ENCODE measurements at regions not wholly inside any gene's neighbourhood (a gene's known extent, or its start where the extent isn't known, plus 50 kb on each side); places are given as distances from the start of the nearest gene placed in this dataset.
"Not testable (repeated sequence)": the region's sequence is repeated elsewhere in the genome, so short reads cannot be mapped to it uniquely, and the experiment has no call there.

DNA sequence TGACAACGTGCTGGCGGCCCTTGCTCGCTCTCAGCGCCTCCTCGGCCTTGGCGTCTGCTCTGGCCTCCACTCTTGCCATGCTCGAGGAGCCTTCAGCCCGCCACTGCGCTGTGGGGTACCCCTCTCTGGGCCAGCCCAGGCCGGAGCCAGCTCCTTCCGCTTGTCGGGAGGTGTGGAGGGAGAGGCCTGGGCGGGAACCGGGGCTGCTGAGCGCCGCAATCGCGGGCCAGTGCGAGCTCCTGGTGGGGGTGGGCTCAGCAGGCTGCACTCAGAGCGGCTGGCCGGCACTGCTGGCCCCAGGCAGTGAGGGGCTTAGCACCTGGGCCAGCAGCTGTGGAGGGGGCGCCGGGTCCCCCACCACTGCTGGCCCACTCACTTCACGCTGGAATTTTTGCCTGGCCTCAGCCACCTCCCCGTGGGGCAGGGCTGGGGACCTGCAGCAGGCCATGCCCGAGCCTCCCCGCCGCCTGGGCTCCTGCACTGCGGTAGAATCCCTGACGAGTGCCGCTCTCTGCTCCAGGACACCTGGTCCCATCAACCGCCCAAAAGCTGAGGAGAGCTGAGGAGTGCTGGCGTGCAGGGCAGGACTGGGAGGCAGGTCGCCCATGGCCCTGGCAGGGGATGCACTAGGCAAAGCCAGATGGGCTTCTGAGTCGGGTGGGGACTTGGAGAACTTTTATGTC, 372.2 kb upstream of the NRG3 start:
- no peak for DNase-seq

DNA sequence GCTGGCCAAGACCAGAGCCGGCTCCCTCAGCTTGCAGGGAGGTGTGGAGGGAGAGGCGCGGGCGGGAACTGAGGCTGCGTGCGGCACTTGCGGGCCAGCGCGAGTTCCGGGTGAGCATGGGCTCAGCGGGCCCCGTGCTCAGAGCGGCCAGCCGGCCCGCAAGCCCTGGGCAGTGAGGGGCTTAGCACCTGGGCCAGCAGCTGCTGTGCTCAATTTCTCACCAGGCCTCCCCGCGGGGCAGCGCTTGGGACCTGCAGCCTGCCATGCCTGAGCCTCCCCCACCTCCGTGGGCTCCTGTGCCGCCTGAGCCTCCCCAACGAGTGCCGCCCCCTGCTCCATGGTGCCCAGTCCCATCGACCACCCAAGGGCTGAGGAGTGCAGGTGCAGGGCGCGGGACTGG, 369.2 kb upstream of the NRG3 start:
- not testable (repeated sequence) for DNase-seq

DNA sequence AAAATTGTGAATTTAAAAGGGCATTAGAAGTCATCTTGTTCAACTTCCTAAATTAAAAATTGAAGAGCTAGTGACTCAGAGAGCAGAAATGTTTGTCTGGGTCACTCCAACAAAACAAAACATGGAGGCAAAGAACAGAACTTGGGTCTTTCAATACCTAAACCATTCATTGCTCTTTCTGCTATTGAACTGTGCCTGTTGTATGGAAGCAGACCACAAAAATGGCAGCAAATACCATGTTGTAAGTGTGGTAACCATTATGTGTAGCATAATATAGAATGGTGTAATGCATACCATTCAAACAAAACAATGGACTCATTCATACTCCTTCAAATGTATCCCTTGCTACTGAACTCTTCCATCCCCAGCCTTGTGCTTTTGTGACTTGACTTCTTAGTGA, 360.2 kb upstream of the NRG3 start:
- DNase-seq = no peak

DNA sequence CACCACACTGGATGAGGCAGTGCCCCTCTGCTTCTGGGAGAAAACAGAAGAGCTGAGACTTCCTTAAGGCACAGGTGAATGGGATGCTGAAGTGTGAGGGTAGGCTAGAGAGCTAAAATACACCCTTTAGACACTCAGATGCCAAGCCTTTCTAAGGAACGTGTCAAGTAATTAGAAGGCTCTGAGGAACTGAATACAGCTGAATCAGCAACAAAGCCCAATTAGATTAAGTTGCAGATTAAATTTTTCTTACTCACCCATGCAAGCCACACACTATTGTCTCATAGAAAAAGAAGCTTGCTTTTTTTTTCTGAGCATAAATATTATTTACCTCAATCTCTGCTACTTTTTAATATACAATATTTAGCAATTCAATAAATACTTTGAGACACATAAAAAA, 354.3 kb upstream of the NRG3 start:
- DNase-seq = no peak

DNA sequence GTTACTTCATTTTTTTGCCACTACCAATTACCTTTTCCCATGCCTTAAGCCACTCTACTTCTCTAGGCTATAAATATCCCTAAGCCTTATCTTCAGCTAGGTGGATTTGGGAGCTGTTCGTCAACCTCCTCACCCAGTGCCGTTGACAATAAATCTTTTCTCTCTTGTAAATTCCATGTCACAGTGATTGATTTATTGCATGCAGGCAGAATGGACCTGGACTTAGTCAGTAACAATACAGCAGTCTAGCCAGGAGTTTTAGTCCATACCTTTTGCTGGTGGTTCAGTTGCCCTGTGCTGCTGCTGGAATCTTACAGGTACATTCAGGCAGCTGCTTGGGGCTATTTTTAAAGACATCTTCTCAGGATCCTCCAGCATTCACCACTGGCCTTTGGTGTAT, 350.5 kb upstream of the NRG3 start:
- DNase-seq = no peak

DNA sequence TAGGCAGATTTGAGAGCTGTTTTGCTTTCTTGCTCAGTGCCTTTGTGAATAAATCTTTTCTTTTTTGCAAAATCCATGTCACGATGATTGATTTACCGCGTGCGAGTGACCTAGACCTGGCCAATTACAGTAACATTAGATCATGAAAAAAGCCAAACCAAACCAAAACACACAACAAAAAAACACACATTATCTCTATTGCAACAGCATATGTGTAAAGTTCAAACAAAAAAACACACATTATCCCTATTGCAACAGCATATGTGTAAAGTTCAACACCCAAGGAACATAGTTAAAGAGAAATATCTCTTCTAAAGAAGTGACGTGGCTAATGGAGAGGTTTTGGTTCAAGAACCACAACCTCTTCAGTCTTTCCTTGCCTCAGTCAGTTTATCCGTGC, 342.6 kb upstream of the NRG3 start:
- DNase-seq = no peak

DNA sequence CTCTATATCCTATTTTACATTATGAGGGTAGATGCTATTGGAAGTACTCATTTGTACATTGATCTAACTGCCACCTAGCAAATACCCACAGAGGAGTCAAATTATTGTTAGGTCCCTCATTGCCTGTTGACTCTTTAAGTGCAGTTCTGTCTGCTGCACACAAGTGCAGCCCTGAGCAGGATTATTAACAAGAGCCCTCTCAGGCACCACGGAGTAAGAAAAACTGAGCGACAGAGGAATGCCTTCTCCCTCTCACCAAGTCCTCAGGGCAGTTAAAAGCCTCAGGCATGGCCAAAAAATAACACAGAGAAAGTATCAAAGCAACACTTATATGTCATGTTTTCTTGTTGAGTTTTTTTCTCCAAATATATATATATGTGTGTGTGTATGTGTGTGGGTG, 340.0 kb upstream of the NRG3 start:
- no peak for DNase-seq

DNA sequence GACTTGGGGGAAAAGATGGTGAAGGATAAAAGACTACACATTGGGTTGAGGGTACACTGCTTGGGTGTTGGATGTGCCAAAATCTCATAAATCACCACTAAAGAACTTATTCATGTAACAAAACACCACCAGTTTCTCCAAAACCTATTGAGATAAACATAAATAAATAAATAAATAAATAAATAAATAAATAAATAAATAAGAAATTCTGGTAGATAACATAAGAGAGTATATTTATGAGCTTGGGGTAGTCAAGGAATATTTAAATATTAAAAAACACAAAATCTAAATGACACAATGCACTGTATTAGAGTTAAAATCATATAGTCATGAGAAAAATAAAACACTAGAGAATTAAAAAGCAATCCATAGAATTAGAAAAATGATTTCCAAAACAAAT, 333.5 kb upstream of the NRG3 start:
- no peak for DNase-seq

DNA sequence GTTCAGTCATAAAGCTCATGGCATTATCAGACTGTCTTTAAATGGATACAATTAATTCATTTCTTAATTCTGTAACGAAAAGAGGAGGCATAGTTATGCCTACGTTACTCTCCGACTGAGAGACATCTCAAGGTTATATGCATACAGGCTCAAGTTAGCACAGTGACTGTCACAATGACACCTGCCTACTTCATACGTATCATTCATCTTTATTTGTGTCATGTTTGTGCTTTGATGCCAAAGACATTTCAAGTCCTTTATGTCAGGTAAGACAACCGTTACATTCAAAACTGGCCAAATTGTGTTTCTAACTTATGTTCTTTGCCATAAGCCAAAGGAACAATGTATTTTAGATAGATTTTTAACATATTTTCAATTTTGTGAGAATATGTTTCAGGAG, 328.8 kb upstream of the NRG3 start:
- no peak for DNase-seq

DNA sequence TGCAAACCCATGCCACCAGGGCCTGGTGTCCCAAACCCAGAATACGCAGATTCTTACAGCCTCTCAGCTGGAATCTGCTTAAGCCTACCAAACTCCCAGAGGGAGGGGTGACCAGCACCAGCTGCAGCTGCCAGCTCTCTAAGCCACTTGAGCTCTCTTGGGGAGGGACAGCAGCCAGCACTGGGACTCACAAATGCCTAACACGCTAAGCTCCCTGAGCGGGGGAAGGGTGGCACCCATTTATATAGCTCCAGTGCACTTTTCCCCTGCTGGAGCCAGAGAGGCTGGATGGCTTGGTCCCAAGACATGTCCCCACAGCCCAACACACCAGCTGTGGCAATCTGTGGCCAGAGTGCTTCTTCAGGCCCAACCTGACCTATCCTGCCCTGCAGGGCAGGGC, 326.8 kb upstream of the NRG3 start:
- DNase-seq = no peak

DNA sequence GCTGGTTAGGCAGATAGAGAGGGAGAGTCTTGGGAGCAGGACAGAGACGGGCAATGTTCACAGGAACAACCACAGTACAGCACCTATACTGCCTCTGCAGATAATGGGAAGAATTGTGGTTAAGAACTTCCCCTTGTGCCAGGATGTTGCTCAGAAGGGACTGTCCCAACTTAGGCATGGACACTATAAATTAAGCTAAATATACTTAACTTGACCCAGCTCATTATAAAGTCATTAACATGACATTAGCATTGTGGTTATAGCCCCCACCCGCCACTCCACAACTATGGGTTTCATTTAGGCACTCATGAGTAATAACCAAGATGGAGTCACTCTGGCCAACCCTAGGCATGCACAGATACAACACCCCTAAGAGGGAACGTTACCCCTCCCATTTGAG, 310.9 kb upstream of the NRG3 start:
- no peak for DNase-seq

DNA sequence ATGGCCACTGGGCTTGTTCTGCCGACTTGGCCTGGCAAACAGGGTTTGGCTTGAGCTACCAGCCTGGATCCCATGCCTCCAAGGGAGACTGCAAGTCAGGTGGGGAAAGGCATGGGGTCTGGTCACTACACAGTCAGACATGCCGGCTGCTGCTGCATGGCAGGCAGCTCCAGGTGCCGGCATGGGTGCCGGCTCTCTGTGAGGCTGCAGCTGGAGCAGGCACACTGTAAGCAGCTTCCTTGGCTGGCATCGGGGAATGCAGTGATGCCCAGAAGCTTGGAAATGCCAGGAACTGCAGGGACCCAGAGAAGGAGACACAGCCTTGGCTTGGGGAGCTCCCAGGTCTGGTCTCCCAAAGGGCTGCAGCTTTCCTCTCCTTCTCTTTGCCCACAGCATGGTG, 305.5 kb upstream of the NRG3 start:
- DNase-seq = no peak

DNA sequence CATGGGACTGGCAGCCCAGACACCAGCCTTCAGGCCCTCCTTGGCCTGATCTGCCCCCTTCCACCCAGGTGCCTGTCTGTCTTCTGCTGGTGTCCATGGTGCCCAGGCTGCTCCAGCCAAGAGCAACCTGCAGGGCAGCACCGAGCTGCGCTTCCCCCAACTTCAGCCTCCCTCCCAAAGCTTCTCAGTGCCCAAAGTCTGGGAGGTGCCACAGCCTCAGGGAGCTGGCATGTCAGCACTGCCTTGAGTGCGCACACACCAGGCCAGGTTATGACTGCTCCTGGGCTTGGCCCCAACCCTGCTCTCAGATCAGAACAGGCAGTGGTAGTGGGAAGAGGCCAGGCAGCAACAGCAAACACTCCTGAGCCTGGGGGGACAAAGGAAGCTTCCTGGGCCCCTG, 304.6 kb upstream of the NRG3 start:
- no peak for DNase-seq

DNA sequence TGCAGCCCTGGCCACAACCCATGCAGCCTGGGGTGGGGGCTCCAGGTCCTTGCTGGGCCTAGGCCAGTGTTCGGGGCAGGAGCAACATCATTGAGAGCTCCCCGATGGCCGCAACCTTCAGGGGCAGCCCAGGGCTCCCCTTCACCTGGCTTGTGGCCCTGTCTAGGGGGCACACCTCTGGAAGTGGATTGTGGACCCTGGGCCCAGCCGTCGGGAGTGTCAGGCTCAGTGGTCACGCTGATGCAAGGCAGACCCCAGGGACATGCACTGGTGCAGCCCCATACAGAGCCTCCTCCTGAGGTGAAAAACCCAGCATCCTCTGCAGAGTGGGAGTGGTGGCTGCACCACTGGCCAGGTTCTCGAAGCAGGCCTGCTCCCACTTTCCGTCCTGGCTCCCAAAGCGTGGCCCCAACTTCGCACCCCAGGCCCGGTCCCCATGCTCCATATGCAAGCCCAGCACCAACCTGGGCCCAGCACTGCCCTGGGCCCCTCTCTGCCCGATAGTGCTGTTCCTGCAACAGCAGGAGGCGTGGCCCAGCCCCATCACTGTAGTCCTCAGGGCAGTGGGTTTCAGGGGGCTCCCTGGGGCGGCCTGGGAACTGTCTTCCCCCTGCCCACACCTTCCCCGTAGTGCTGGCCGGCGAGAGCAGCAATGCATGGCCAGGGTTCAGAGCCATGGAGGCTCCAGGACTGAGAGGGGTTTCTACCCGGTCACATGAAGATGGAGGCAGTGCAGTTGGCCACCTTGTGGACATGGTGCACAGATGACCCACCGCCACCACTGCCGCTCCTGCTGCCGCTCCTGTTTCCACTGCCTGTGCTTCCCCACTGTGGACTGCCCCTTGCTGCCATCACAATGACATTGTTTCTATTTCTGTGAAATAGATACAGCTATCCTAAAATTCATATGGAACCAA, 303.9 kb upstream of the NRG3 start:
- DNase-seq = no peak

DNA sequence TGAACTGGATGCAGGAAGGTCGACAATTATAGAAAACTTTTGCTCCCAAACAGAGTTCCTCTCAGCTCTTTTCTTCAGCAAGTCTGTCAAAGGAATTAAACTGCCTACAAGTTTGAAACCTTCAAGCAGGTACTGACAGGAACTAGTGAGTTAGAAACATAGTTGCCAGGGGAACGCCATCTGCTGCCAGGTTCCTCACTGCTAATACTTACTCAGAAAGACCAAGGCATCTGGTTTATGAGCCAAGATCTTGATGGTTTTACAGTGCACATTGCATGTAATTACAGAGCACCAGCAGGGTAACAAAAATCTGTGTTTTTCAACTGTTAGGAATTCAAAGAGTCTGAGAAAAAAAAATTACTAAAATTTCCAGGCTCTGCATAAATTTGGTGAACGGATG, 300.0 kb upstream of the NRG3 start:
- no peak for DNase-seq

DNA sequence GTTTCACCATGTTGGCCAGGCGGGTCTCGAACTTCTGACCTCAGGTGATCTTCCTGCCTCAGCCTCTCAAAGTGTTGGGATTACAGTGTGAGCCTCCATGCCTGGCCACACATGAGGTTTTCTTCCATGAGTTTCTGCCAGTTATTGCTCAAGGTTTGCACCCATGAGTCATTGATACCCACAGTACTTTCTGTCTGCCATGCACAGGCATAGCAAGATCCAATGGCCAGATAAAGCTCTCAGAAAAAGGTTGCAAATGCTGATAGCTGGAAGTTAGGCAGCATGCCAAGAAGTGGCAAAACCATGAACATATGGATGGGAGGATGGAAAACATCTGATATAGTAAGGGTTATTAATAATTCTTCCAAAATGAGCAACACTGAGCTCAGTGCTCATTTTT, 298.7 kb upstream of the NRG3 start:
- no peak for DNase-seq

DNA sequence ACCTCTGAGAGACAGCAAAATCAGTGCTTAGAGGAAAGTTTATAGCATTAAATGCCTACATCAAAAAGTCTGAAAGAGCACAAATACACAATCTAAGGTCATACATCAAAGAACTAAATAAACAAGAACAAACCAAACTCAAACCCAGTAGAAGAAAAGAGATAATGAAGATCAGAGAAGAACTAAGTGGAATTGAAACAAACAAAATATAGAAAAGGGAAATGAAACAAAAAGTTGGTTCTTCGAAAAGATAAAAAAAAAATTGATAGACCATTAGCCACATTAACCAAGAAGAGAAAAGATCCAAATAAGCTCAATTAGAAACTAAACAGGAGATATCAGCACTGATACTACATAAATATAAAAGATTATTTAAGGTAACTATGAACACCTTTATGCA, 280.0 kb upstream of the NRG3 start:
- no peak for DNase-seq

DNA sequence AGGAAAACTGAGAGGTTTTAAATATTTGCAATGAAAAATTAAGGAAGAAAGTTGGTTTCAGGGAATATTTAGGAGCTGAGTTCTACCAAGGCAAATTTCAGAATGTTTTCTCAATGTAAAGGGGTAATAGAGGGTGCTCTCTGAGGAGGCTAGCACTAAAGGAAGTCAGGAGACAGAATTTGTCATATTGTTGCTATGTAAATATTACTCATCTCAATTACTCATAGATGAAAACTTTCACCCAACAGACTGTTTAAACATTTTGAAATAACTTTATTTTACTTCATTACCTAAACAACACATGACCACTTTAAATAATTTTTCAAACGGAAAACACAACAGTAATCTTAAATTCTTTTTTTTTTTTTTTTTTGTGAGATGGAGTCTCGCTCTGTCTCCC, 274.8 kb upstream of the NRG3 start:
- DNase-seq = peak; percentile 42

DNA sequence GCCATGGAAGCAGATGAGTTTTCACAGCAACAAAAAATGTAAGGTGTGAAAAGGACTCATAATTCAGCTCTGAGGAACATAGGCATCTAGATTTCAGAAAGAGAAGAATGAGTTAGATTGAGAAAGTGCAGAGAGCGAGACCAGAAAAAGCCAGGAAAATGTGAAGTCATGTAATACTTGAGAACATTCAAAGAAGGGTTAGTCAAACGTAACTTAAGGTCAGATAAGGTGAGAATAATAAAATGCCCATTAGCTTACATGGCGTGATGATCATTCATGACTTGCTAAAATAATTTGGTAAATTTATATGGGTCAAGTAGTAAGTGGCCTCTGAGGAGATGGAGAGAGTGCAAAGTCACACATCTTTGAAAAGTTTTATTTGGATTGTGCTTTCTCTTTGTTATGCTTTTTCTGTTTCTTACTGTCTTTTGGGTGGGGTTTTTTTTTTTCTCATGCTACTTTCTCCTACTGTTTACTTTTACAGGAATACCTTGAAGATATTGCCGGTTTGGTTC, 271.8 kb upstream of the NRG3 start:
- no peak for DNase-seq

DNA sequence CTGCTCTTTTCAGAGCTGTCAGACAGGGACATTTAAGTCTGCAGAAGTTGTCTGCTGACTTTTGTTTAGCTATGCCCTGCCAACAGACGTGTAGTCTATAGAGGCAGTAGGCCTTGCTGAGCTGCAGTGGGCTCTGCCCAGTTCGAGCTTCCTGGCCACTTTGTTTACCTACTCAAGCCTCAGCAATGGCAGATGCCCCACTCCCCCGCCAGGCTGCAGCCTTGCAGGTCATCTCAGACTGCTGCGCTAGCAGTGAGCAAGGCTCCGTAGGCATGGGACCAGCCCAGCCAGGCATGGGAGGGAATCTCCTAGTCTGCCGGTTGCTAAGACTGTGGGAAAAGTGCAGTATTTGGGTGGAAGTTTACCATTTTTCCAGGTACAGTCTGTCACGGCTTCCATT, 230.5 kb upstream of the NRG3 start:
- DNase-seq = not testable (repeated sequence)

DNA sequence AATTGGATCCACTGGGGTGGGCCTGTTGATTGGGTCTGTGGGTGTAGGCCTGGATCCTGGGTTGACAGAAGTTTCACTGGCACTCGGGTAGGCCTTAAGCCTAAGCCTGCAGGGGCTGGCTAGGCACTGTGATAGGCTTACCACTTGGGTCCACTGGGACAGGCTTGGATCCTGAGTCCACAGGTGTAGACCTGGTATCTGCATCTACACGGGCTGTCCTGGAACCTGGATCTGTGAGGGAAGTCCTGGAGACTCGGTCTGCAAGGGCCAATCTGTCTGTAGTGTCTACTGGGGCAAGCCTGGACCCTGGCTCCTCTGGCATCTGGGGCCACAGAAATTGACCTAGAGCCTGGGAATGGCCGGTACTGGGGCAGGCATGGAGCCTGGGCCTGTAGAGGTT, 219.0 kb upstream of the NRG3 start:
- DNase-seq = no peak

DNA sequence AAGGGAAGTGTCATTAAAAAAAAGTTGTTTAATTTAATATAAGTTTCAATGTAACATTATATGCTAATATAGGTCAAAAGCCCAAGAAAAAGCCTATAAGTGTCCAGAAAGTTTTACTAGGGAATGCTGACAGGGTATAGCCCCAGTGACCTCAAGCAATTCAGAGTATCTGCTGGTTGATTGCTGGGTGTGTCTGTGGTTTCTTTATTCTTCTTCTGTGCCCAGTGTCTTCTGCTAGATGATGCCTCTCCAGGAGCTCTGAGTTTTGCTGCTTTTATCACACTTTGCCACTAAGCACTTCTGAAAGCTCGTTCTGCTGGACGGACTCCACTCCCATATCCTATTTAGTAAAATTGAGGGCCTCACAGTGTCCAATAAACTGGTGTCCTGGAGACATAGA, 212.2 kb upstream of the NRG3 start:
- DNase-seq = no peak

DNA sequence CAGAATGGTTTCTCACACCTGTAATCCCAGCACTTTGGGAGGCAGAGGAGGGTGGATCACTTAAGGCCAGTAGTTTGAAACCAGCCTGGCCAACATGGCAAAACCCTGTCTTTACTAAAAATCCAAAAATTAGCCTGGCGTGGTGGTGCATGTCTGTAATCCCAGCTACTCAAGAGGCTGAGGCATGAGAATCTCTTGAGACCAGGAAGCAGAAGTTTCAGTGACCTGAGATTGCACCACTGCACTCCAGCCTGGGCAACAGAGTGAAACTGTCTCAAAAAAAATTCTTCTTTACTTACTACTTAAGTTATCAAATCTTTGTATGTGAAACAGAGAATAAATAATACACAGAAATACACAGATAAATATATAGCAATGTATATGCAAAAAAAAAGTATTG, 210.2 kb upstream of the NRG3 start:
- DNase-seq = not testable (repeated sequence)

DNA sequence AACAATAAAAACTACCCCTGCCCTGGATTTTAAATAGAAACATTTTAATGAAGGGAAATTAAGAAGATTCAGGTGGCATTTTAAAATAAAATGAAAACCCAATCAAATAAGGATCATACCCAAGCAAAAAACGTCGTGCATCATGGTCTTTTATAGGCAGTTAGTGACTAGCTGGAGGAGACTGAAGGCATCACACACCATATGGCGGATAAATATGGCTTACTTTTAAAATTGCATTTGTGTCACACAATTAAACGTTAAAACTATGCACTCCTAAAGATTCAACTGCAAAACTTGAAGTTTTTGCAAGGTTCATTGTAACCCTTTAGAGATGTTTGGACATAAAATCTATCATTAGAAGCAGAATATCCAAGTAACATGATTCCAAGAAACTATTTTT, 200.1 kb upstream of the NRG3 start:
- DNase-seq = no peak

DNA sequence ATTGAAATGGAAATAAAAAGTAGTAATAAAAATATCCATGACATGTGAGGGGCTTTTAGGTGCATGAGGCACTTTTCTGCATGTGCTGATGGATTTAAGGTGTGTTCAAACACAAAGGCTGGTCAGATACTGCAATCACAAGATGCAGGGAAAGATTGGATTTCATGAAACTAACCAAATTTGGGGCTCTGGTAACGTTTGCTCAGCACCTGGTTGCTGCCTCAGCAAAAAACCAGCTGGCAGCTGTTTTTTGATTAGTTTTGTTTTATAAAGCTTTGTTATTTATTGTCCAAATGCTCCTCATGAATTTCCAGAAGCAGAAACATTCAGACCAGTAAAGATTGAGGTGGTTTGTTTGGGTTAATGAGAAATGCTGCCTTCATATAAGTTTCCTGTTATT, 195.7 kb upstream of the NRG3 start:
- DNase-seq = no peak
